Fibroblast of lung (primary cell): ENCODE measurements at regions not wholly inside any gene's neighbourhood (a gene's known extent, or its start where the extent isn't known, plus 50 kb on each side); places are given as distances from the start of the nearest gene placed in this dataset.

Experiments used
- EZH2 ChIP-seq: IDR thresholded peaks from 2 replicates; pipeline ENCODE4 v1.5.1; 2012; ENCODE audit warnings: low read length, control low read depth, mild to moderate bottlenecking; ENCODE audit errors: missing control alignments
- TF ChIP-seq, protein P1 (sequence below), 2 donors: IDR thresholded peaks in 1 of 2; conservative IDR thresholded peaks in 1 of 2; 1 replicate in 1 of 2; 2 replicates in 1 of 2; pipeline ENCODE4 v1.5.1; 2011 to 2012; ENCODE audit warnings: low read length in 2 of 2, control low read depth in 1 of 2, inconsistent platforms in 1 of 2, low read depth in 1 of 2, mild to moderate bottlenecking in 1 of 2

GRCh38 chr3:103367481-103367880 is 932.7 kb downstream of the ZPLD1 start:
- no peak for TF ChIP-seq EZH2
- TF ChIP-seq, protein P1, sequence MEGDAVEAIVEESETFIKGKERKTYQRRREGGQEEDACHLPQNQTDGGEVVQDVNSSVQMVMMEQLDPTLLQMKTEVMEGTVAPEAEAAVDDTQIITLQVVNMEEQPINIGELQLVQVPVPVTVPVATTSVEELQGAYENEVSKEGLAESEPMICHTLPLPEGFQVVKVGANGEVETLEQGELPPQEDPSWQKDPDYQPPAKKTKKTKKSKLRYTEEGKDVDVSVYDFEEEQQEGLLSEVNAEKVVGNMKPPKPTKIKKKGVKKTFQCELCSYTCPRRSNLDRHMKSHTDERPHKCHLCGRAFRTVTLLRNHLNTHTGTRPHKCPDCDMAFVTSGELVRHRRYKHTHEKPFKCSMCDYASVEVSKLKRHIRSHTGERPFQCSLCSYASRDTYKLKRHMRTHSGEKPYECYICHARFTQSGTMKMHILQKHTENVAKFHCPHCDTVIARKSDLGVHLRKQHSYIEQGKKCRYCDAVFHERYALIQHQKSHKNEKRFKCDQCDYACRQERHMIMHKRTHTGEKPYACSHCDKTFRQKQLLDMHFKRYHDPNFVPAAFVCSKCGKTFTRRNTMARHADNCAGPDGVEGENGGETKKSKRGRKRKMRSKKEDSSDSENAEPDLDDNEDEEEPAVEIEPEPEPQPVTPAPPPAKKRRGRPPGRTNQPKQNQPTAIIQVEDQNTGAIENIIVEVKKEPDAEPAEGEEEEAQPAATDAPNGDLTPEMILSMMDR (conservative IDR thresholded peaks at IDR 0.05 in 1 of 2, IDR thresholded peaks at IDR 0.05 in 1 of 2; ENCODE audit: low read depth in 1 of 2, low read length in 2 of 2): no peak
